GM19468 (cell line): ENCODE measurements at regions not wholly inside any gene's neighbourhood (a gene's known extent, or its start where the extent isn't known, plus 50 kb on each side); places are given as distances from the start of the nearest gene placed in this dataset.
"Not testable (repeated sequence)": the region's sequence is repeated elsewhere in the genome, so short reads cannot be mapped to it uniquely, and the experiment has no call there.

Source experiments
- ATAC-seq: cut with Tn5 transposase; IDR thresholded peaks from one replicate; pipeline ENCODE4 v1.9.1; 2021; ENCODE audit warnings: mild to moderate bottlenecking, moderate library complexity, moderate number of reproducible peaks; ENCODE audit not compliant: unreplicated experiment; ENCODE audit errors: extremely low read depth

DNA sequence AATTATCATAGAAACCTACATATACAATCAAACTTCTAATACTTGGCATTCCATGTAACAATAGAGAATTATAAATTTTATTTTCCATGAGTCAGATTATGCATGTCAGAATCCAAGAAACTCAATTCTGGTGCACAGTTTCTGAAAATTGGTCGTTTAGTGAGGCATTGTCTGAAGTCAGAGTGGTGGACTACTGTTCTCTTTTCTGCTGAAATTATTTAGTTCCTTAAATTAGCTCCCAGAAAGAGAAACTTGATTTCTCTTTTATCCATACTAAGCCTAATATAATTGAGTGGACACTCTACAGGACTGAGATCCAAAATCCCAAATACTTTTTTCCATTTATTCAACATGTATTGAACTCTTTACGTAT, 265.5 kb downstream of the ALDH8A1 start:
- ATAC-seq = no peak

DNA sequence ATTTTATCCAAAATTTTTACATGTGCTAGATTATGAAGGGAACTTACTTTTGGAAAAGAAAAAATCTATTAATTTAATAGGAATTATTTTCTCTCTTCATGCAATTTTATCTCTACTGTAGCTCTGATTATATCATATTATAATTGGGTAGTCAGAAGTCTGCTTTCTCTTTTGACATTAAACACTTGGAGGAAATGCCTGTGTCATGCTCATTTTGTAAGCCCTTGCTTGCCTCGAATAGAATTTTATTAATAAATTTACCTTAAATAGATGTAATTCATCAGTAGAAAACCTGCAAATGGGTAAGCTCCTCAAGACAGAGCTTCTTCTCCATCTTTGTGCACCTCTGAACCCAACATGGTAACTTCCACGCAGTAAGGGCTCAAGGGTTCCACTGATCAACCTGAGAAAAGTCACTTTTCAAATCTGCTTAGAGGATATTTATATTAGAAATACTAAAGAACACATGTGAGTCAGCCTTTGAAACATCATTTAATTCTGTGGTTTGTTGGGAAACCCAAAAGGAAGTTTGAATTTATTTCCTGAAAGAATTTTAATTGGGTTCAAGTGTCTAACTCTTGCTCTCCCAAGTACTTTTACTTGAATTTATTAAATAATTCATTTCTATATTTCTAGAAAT, 266.0 kb downstream of the ALDH8A1 start:
- ATAC-seq = no peak

DNA sequence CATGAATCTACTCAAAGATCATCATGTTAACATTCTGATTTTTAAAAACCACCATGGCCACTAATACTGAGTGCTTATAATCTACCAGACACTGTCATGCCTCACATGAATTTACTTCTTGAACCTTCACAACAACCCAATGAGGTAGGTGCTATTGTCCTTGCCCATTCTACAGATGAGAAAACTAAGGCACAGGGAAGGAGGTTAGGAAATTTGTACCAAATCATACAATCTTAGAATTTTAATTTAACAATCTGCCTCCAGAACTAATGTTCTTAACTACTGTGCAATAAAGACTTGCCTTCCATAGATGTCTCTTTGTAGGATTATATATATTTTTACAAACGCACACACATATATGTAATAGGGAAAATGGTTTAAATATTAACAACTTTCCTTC, 269.5 kb downstream of the ALDH8A1 start:
- ATAC-seq = no peak

DNA sequence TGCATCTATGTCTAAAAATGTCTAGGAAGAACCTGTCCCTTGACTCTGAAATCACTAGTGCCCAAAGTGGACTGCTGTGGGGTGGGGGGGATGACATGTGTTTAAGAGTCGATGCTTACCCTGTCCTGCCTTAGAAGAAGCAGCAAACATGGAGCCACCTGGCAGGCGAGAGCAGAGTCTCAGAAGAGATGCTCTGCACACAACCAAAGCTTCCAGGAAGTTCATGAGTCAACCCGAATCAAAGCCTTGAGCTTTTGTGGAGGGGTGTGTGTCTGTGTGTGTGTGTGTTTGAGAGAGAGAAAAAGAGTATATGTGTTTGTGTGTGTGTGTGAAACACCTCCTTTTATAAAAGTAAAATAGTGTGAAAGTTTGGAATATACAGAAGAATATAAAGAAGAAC, 269.9 kb downstream of the ALDH8A1 start:
- no peak for ATAC-seq

DNA sequence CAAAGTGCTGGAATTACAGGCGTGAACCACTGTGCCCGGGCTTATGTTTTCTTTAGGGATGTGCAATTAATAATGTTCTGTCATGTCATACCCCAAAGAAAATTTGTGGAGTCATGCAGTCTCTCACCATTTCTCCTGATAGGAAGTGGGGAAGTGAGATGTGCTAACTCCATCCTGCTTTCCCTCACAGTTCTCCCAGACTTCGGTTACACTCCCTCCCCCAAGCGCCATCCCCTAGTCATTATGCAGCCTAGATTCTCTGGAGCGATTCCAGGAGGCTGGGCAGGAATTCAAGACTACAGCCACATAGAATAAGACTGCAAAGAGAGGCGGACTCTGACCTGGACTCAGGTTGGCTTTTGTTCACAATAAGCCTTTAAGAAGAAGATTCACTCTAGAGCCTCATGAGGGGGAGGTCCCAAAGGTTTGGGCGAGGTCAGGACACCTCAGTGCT, 271.4 kb downstream of the ALDH8A1 start:
- no peak for ATAC-seq

DNA sequence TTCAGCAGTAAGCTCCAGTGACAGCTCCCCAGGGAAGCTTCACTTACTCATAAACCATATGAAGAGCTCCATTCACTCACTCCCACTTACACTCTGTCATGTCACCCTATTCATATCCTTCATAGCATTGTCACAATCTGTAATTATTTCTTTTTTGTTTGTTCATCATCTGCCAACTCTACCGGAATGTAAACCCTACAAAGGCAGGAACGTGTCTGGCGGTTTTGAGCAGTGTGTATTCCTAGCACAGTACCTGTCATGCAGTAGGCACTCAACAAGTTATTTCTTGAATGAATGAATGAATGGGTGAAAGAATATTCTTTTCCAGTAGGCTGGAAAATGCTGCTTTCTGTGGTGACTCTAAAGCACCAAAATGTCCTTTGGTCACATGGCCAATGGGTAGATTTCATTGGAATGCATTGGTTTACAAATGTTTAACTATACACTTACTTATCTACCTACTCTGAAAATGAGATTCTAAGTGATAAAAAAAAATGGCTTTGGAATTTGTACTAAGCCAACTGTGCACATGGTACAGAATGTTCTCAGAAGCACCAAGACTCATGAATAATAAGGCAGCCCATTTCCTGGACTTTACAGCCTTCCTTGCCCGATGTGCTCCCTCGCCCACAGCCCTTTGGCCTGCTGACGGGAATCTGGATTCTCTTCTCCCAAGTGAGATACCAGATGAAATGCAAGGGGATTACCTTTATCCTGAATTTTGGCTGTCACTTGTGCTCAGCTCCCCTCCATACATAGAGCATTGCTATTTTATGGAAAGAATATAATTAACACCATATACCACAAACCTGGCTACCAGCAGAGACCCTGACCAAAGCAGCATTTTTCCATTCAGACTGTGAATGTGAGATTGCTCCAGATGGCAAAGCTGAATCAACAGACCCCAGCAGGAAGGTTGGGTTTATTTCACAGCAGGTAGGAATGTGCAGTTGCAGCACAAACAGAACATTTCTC, 273.3 kb downstream of the ALDH8A1 start:
- ATAC-seq = no peak

DNA sequence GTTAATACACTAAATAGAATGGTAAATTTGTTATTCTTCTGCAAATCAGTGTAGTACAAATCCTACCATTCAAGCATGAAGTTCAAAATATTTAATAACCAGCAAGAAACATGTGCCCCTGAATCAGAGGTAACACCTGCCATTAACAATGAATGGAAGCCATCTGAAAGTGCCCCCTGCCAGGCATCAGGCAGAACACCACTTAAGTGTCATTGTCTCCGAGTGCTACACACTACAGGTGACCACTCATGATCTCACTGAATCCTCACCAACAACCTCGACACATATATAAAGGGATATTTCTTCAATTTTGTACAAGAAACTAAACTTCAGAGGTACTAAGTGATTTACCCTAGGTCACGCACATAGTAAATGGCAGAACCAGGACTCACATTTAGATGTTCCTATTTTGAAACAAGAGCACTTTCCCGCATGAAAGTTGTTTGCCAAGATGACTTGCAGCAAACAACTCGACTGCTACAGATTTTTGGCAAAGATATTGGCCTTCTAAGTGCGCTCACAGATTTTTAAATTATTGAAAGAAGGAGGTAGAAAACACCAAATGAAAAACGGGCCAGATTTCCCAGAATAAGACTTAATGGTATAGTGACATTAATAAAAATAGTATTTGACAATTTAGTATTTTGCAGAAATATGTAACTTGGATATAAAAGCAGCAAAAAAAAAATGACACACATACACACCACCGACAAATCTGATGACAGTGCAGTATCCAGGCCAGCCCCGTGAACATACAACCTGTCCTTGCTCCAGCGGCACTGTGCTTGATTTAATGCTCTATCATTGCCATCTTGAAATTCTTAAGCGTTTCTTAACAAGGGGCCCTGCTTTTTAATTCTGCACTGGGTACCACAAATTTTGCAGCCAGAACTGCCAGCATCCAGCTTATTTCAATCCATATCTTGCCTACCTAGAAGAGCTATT, 274.5 kb downstream of the ALDH8A1 start:
- no peak for ATAC-seq

DNA sequence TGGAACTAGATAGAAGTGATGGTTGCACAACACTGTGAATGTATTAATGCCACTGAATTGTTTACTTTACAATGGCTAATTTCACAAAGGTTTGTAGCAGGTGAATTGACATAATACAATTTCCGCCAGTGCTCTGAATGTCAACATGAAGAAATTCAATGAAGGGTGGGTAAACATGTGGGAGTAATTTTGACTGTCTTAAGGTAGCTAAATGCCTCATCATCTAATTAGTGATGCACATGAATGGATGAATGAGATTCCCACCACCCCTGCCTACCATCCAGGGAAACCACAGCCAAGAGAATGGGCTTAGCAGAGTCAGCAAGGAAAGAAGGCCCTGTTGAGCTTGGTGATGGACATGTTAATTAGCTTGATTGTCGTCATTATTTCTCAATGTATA, 275.3 kb downstream of the ALDH8A1 start:
- no peak for ATAC-seq

DNA sequence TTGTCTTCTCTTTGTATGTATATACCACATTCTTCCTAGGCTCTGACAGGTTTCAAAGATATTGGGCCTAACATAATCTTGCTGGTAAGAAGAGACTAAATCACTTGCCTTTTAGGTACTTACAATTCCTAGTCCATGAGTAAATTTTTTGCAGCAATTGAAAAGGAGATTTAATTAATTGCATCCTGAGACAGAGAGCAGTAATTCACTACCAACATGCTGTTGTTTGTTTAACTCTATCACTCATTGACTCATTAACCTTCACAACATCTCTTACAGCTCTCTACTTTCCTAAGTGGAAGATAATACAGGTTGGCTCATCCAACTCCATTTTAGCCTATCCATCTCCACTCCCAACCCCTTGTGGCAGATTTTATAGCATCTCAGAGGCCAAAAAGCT, 280.4 kb downstream of the ALDH8A1 start:
- no peak for ATAC-seq

DNA sequence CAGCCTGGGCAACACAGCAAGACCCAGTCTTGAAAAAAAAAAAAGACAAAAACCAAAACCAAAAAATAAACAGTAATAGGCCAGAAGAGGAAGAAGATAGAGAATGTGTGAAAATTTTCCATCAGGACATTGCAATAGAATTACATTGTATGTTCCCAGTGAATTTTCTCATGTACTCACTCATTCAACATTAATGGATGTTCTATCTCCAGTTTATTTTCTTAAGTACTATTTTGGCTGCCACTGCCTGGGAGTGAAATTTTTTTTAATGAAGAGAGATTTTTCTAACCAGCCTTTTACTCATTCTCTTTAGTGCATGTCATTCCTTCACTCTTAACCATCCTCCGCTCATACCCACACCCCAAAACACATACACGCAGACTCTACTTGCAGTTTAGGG, 282.8 kb downstream of the ALDH8A1 start:
- ATAC-seq = no peak

DNA sequence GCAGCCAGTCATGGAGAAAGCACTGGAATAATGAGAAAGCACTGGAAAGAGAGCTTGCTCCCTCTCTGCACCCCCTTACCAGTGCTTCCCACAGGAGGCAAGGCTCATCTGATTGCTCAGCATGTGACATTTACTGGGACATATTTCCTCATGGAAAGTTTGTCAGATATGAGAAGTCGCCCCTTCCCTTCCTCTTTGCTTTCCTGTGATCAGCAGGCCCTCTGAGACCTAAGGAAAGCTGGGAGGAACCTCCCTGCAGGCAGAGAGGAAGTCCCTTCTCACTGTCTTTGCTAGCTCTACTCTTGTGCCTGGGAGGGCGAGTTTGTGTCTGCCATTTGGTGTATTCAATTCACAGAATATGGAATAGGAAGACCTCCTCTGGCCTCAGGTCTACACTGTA, 283.8 kb downstream of the ALDH8A1 start:
- no peak for ATAC-seq

DNA sequence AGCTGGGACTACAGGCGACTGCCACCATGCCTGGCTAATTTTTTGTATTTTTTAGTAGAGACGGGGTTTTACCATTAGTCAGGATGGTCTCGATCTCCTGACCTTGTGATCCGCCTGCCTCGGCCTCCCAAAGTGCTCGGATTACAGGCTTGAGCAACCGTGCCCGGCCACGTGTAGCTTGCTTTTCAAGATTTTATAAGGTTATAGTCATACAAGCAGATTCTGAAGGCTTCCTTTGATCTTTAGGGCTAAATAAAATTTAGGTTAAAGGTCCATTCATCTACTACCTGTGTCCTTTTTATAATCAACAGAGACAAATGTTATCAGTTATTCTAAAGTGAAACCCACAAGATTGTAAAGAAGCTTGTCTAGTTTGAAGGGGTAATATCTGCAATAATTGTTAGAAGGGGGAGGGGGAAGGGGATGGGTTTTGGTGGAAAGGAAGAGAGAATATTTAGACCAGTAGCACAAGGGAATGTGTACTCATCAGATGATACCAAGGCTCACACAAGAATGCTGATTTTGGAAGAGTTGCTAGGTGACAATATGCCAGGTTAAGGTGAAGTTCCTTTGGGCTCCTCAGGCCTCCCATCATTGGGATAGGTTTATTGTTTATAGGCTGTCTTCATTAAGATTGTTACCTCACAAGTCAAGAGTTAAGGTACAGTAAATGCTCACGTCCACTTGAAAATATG, 284.7 kb downstream of the ALDH8A1 start:
- no peak for ATAC-seq

DNA sequence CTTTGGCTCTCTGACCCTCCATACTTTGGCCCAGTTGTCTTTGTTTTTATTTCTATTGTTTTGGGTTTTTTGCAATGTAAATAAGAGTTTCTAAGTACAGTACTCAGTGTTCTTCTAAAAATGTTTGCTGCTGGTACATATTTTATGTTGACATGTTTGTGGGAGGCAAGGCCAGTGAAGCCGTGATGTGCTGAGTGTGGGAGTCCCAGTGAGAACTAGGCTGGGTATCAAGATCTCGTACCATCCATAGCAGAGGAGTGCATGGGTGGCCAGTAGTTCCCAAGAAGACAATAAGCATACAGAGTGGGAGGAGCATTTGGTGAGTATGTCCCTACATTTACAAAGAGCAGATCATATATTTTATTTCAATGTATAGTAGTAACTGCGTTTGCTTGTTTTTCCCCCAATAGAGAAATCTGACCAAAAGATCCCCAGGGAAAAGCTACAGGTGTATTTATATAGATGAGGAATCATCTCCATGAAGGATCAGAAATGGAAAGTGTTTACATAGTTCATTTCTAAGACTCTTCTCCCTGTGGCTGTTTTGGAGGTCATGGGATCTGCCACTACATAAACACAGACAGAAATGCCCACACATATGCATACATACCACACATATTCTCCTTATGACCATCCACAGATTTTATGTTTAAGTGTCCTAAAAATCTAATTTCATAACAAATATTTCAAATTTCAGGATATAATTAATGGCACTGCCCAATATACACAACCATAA, 285.9 kb downstream of the ALDH8A1 start:
- no peak for ATAC-seq

DNA sequence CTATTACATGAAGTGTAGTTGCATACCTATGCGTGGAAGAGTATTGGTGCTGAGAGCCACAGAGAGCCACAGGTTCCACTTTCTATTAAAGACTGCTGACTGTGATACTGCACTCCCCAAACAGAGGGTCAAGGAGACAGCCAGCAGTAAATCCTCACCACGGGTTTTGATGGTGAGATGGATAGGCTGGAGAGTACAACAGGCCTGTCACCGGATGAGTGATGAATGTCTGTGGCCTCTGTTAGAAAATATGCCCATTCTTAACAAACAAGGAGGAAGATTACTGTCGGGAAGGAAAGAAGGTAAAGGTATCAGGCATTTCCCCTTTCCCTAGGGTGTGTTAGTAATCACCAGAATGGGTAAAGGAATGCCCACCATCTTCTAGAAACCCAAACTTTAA, 286.5 kb downstream of the ALDH8A1 start:
- ATAC-seq = no peak

DNA sequence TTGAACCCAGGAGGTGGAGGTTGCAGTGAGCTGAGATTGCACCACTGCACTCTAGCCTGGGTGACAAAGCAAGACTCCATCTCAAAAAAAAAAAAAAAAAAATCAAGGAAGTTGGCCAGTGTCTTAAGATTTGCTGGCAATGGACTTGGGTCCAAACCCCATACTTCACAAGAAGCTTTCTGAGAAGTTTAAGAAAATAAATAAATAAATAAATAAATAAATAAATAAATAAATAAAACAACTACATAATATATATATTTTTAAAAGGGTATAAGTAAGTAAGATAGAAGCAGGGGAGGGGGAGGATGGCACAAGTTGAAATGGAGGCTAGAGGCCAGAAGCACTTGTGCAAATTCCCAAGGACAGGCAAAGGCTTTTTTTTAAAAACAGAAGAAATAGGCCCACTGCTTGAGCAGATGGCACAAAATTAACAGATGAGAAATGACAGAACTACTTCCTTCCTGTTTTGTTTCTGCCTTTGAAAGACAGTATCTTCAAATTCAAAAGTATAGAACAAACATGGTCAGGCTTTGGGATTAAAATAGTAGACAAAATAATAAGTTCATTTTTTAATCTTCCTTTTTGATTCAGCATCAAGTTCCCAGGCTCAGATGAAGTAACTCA, 287.7 kb downstream of the ALDH8A1 start:
- no peak for ATAC-seq

DNA sequence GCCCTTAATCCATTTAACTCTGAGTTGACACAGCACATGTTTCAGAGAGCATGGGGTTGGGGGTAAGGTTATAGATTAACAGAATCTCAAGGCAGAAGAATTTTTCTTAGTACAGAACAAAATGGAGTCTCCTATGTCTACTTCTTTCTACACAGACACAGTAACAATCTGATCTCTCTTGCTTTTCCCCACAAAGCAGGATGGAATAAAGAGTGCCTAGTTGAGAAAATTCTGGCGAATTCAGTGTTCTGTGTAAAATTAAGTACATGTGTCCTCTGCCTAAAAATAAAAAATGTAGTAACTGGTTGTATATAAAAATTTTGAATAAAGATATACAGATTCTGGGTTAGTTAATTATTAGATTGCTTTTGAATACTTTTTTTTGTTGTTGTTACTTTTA, 290.0 kb downstream of the ALDH8A1 start:
- ATAC-seq = not testable (repeated sequence)

DNA sequence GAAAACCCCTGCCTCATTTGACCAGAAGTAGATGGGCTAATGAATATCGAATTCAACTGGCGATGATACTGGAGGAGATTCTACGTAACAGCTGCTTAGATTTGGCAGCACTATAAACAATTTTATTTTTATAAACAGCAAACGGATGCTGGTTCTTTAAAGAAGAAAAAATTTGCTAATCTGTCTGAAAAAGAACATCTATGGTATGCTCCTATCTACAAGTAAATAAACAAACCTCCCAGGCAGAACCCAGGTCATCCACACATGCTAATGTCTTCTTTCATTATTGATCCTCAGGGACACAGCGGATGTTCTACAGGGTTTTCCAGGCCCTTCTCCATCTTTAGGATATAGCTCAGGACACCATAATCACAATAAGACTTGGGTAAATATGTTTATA, 291.3 kb downstream of the ALDH8A1 start:
- ATAC-seq = no peak

DNA sequence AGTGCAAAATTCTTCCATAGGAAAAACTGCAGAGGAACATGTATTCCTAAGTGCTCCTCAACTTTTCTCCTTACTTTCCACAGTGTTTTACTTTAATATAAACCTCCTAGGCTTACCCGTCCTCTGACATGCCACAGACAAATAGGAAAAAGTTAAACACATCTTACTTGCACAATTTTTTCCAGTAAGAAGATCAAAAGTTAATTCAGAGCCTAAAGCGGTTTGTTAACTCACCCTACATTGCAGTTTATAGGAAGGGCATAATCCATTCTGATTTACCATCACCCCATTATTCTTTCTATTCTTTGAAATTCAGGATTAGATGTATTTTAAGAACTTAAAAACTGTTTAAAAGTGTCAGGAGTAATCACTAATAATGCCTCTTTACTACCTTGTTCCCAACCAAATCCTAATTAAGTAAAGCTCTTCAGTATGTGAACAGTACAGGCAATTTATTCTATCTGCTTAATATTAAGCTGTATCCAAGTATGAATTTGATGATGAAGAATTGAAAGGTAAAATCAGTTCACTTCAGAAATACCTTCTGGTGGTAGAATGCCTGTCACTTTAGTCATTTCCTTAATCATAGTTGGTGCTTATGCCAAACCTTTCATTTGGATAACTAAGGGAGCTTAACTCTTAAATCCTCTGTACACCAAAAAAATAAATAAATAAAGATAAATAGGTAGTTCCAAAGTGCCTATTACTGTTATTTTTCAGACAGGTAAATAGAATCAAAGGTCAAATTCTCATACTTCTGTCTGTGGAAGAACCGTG, 292.0 kb downstream of the ALDH8A1 start:
- no peak for ATAC-seq
